ENCODE measurements at regions not wholly inside any gene's neighbourhood (a gene's known extent, or its start where the extent isn't known, plus 50 kb on each side); places are given as distances from the start of the nearest gene placed in this dataset.
"Not testable (repeated sequence)": the region's sequence is repeated elsewhere in the genome, so short reads cannot be mapped to it uniquely, and the experiment has no call there.

- H3K9ac ChIP-seq (ENCODE audit: low read depth, low read length); H3K27ac ChIP-seq (ENCODE audit: low read length); H3K4me1 ChIP-seq (ENCODE audit: insufficient read depth, low read length); H3K36me3 ChIP-seq (ENCODE audit: insufficient read depth, low read depth, low read length); H3K4me3 ChIP-seq (ENCODE audit: low read length); H3K27me3 ChIP-seq (ENCODE audit: insufficient read depth, low read length); H3K9me3 ChIP-seq (ENCODE audit: insufficient read depth, low read depth, low read length): not testable (repeated sequence)
Observed at GRCh38 chr1:83238654-83239053, 760.3 kb downstream of the TTLL7 start.

GRCh38 chr1:83219788-83220187 is 779.1 kb downstream of the TTLL7 start:
- not testable (repeated sequence) for H3K36me3 ChIP-seq (ENCODE audit: insufficient read depth, low read depth, low read length); H3K4me1 ChIP-seq (ENCODE audit: insufficient read depth, low read length); H3K9ac ChIP-seq (ENCODE audit: low read depth, low read length)

GRCh38 chr1:83218036-83218716 is 780.8 kb downstream of the TTLL7 start:
- not testable (repeated sequence) for H3K9ac ChIP-seq (ENCODE audit: low read depth, low read length); H3K36me3 ChIP-seq (ENCODE audit: insufficient read depth, low read depth, low read length); H3K27ac ChIP-seq (ENCODE audit: low read length); H3K9me3 ChIP-seq (ENCODE audit: insufficient read depth, low read depth, low read length); H3K4me3 ChIP-seq (ENCODE audit: low read length); H3K27me3 ChIP-seq (ENCODE audit: insufficient read depth, low read length); H3K4me1 ChIP-seq (ENCODE audit: insufficient read depth, low read length)

More at GRCh38 chr1:83219788-83220187, 779.1 kb downstream of the TTLL7 start:
- H3K27ac ChIP-seq (ENCODE audit: low read length); H3K9me3 ChIP-seq (ENCODE audit: insufficient read depth, low read depth, low read length); H3K4me3 ChIP-seq (ENCODE audit: low read length); H3K27me3 ChIP-seq (ENCODE audit: insufficient read depth, low read length): not testable (repeated sequence)

- H3K9me3 ChIP-seq (ENCODE audit: insufficient read depth, low read depth, low read length); H3K9ac ChIP-seq (ENCODE audit: low read depth, low read length); H3K4me1 ChIP-seq (ENCODE audit: insufficient read depth, low read length); H3K27me3 ChIP-seq (ENCODE audit: insufficient read depth, low read length); H3K36me3 ChIP-seq (ENCODE audit: insufficient read depth, low read depth, low read length); H3K4me3 ChIP-seq (ENCODE audit: low read length); H3K27ac ChIP-seq (ENCODE audit: low read length): not testable (repeated sequence)
Observed at GRCh38 chr1:83214317-83214716, 784.6 kb downstream of the TTLL7 start.

GRCh38 chr1:83213648-83214047 is 785.3 kb downstream of the TTLL7 start:
- H3K36me3 ChIP-seq (ENCODE audit: insufficient read depth, low read depth, low read length); H3K27ac ChIP-seq (ENCODE audit: low read length); H3K9me3 ChIP-seq (ENCODE audit: insufficient read depth, low read depth, low read length); H3K27me3 ChIP-seq (ENCODE audit: insufficient read depth, low read length); H3K4me1 ChIP-seq (ENCODE audit: insufficient read depth, low read length); H3K4me3 ChIP-seq (ENCODE audit: low read length); H3K9ac ChIP-seq (ENCODE audit: low read depth, low read length): not testable (repeated sequence)

- H3K27ac ChIP-seq (ENCODE audit: low read length); H3K36me3 ChIP-seq (ENCODE audit: insufficient read depth, low read depth, low read length); H3K4me1 ChIP-seq (ENCODE audit: insufficient read depth, low read length); H3K9ac ChIP-seq (ENCODE audit: low read depth, low read length); H3K27me3 ChIP-seq (ENCODE audit: insufficient read depth, low read length); H3K4me3 ChIP-seq (ENCODE audit: low read length); H3K9me3 ChIP-seq (ENCODE audit: insufficient read depth, low read depth, low read length): not testable (repeated sequence)
Observed at GRCh38 chr1:83212033-83212432, 786.9 kb downstream of the TTLL7 start.

GRCh38 chr1:83208540-83208939 is 790.4 kb downstream of the TTLL7 start:
- peak overlapping the region; percentile 57; the same call in 1 of the 2 replicates for H3K9ac ChIP-seq (ENCODE audit: low read depth, low read length)
- not testable (repeated sequence) for H3K36me3 ChIP-seq (ENCODE audit: insufficient read depth, low read depth, low read length); H3K4me3 ChIP-seq (ENCODE audit: low read length); H3K9me3 ChIP-seq (ENCODE audit: insufficient read depth, low read depth, low read length); H3K4me1 ChIP-seq (ENCODE audit: insufficient read depth, low read length); H3K27me3 ChIP-seq (ENCODE audit: insufficient read depth, low read length); H3K27ac ChIP-seq (ENCODE audit: low read length)

- H3K9me3 ChIP-seq (ENCODE audit: insufficient read depth, low read depth, low read length); H3K4me3 ChIP-seq (ENCODE audit: low read length); H3K27me3 ChIP-seq (ENCODE audit: insufficient read depth, low read length); H3K27ac ChIP-seq (ENCODE audit: low read length); H3K36me3 ChIP-seq (ENCODE audit: insufficient read depth, low read depth, low read length); H3K4me1 ChIP-seq (ENCODE audit: insufficient read depth, low read length); H3K9ac ChIP-seq (ENCODE audit: low read depth, low read length): not testable (repeated sequence)
Observed at GRCh38 chr1:83194610-83195009, 804.3 kb downstream of the TTLL7 start.

GRCh38 chr1:83182033-83182728 is 816.8 kb downstream of the TTLL7 start:
- H3K9me3 ChIP-seq (ENCODE audit: insufficient read depth, low read depth, low read length); H3K36me3 ChIP-seq (ENCODE audit: insufficient read depth, low read depth, low read length); H3K27ac ChIP-seq (ENCODE audit: low read length); H3K27me3 ChIP-seq (ENCODE audit: insufficient read depth, low read length); H3K9ac ChIP-seq (ENCODE audit: low read depth, low read length); H3K4me1 ChIP-seq (ENCODE audit: insufficient read depth, low read length): not testable (repeated sequence)
- H3K4me3 ChIP-seq (ENCODE audit: low read length): peak overlapping the region; percentile 53

- H3K9ac ChIP-seq (ENCODE audit: low read depth, low read length); H3K9me3 ChIP-seq (ENCODE audit: insufficient read depth, low read depth, low read length); H3K4me1 ChIP-seq (ENCODE audit: insufficient read depth, low read length); H3K27ac ChIP-seq (ENCODE audit: low read length); H3K27me3 ChIP-seq (ENCODE audit: insufficient read depth, low read length); H3K36me3 ChIP-seq (ENCODE audit: insufficient read depth, low read depth, low read length); H3K4me3 ChIP-seq (ENCODE audit: low read length): not testable (repeated sequence)
Observed at GRCh38 chr1:83180621-83181020, 818.3 kb downstream of the TTLL7 start.

- not testable (repeated sequence) for H3K4me1 ChIP-seq (ENCODE audit: insufficient read depth, low read length); H3K27me3 ChIP-seq (ENCODE audit: insufficient read depth, low read length); H3K27ac ChIP-seq (ENCODE audit: low read length); H3K9ac ChIP-seq (ENCODE audit: low read depth, low read length); H3K36me3 ChIP-seq (ENCODE audit: insufficient read depth, low read depth, low read length); H3K4me3 ChIP-seq (ENCODE audit: low read length); H3K9me3 ChIP-seq (ENCODE audit: insufficient read depth, low read depth, low read length)
Observed at GRCh38 chr1:83167634-83168033, 831.3 kb downstream of the TTLL7 start.

GRCh38 chr1:83163879-83164475 is 835.0 kb downstream of the TTLL7 start:
- not testable (repeated sequence) for H3K27me3 ChIP-seq (ENCODE audit: insufficient read depth, low read length); H3K9ac ChIP-seq (ENCODE audit: low read depth, low read length); H3K4me3 ChIP-seq (ENCODE audit: low read length); H3K9me3 ChIP-seq (ENCODE audit: insufficient read depth, low read depth, low read length); H3K36me3 ChIP-seq (ENCODE audit: insufficient read depth, low read depth, low read length); H3K4me1 ChIP-seq (ENCODE audit: insufficient read depth, low read length); H3K27ac ChIP-seq (ENCODE audit: low read length)
